Activated CD4-positive, alpha-beta T cell treated with anti-CD3 and anti-CD28 coated beads for 36 hours (primary cell): ENCODE measurements at regions not wholly inside any gene's neighbourhood (a gene's known extent, or its start where the extent isn't known, plus 50 kb on each side); places are given as distances from the start of the nearest gene placed in this dataset.
"Not testable (repeated sequence)": the region's sequence is repeated elsewhere in the genome, so short reads cannot be mapped to it uniquely, and the experiment has no call there.

Experiments used
- ATAC-seq: fragments of 200-7000 bp; cut with Tn5 transposase; one replicate; pipeline ENCODE4 v1.10.0; 2021; ENCODE audit warnings: mild to moderate bottlenecking, moderate library complexity
- CTCF ChIA-PET: fragments of 350-600 bp; sonication (Branson Sonifier 250); formaldehyde crosslinking; loops from one replicate; lab custom pipeline; 2021; ENCODE audit warnings: antibody characterized with exemption; lab: Charles Lee
- POLR2A ChIA-PET: fragments of 350-600 bp; sonication (Branson Sonifier 250); formaldehyde crosslinking; loops from one replicate; lab custom pipeline; 2021; ENCODE audit warnings: antibody characterized with exemption, inconsistent platforms; lab: Charles Lee
- DNase-seq: peaks from one replicate; pipeline ENCODE4 v3.0.0-alpha.2; 2020
- H3K27ac Mint-ChIP-seq: one replicate; pipeline ENCODE4 v1.8.0; 2021; ENCODE audit warnings: mixed read lengths
- H3K27me3 Mint-ChIP-seq: one replicate; pipeline ENCODE4 v1.8.0; 2021; ENCODE audit warnings: mixed read lengths
- H3K36me3 Mint-ChIP-seq: one replicate; pipeline ENCODE4 v1.8.0; 2021; ENCODE audit warnings: low read depth, mixed read lengths
- H3K4me1 Mint-ChIP-seq: one replicate; pipeline ENCODE4 v1.8.0; 2021; ENCODE audit warnings: mixed read lengths
- H3K4me3 Mint-ChIP-seq: one replicate; pipeline ENCODE4 v1.8.0; 2021; ENCODE audit warnings: mild to moderate bottlenecking, moderate library complexity, mixed read lengths
- H3K9me3 Mint-ChIP-seq: one replicate; pipeline ENCODE4 v1.8.0; 2021; ENCODE audit warnings: low read depth, mixed read lengths
- intact Hi-C, 2 experiments: fragments of 100-400 bp; cut with DNase I in 1 of 2; cut with micrococcal nuclease in 1 of 2; formaldehyde crosslinking; loops; one replicate each; pipeline versions ENCODE4 v1.14.2 to v1.15.1; 2022 to 2024; cut with DNase I, micrococcal nuclease

- peaks cover 4% of the 10 kb centered on the region for H3K27me3 Mint-ChIP-seq
- ATAC-seq (no peak), DNase-seq (no peak)
- peaks cover 6% of the 10 kb centered on the region for H3K4me1 Mint-ChIP-seq
- no peak overlapping the region for H3K27ac Mint-ChIP-seq
- intact Hi-C loops: no loop called here
- CTCF ChIA-PET: no interaction called here
- POLR2A ChIA-PET: no interaction called here
- H3K9me3 Mint-ChIP-seq: no peaks in the 10 kb centered on the region
- no peaks in the 10 kb centered on the region for H3K36me3 Mint-ChIP-seq
- H3K4me3 Mint-ChIP-seq: no peak overlapping the region
These were observed 144.2 kb upstream of the SOD1 start for GRCh38 chr21:31515253-31515652.

- ChIA-PET CTCF (no interaction called here), POLR2A (no interaction called here)
- DNase-seq (peak; percentile 18), ATAC-seq (no peak)
- intact Hi-C loops: no loop called here
- Mint-ChIP-seq H3K27me3 (peaks cover 4% of the 10 kb centered on the region), H3K4me3 (no peak overlapping the region), H3K36me3 (no peaks in the 10 kb centered on the region), H3K27ac (no peak overlapping the region), H3K4me1 (peaks cover 12% of the 10 kb centered on the region), H3K9me3 (no peaks in the 10 kb centered on the region)
These were observed 144.9 kb upstream of the SOD1 start for GRCh38 chr21:31514598-31514997.

GRCh38 chr21:31513541-31513940 lies 146.0 kb upstream of the SOD1 start:
- intact Hi-C loops, POLR2A ChIA-PET, H3K27ac Mint-ChIP-seq, ATAC-seq, H3K9me3 Mint-ChIP-seq, H3K36me3 Mint-ChIP-seq, H3K27me3 Mint-ChIP-seq, DNase-seq, H3K4me3 Mint-ChIP-seq: not testable (repeated sequence)
- CTCF ChIA-PET: interaction anchor here (0.6 to 0.9 kb wide), 2 partner anchors 171 to 332 kb away, joined by 3 read pairs; no protein-coding TSS in a partner anchor
- H3K4me1 Mint-ChIP-seq: peaks cover 22% of the 10 kb centered on the region

- H3K27ac Mint-ChIP-seq, intact Hi-C loops, ATAC-seq, H3K27me3 Mint-ChIP-seq, H3K4me3 Mint-ChIP-seq, H3K36me3 Mint-ChIP-seq, DNase-seq, POLR2A ChIA-PET, H3K9me3 Mint-ChIP-seq: not testable (repeated sequence)
- CTCF ChIA-PET: interaction anchor here (1.0 to 1.8 kb wide), 2 partner anchors 47 to 89 kb away, joined by 4 to 6 read pairs; no protein-coding TSS in a partner anchor
- peaks cover 20% of the 10 kb centered on the region for H3K4me1 Mint-ChIP-seq
These were observed 147.5 kb upstream of the SOD1 start for GRCh38 chr21:31511999-31512398.

- Mint-ChIP-seq H3K4me1 (peaks cover 25% of the 10 kb centered on the region), H3K27me3 (peaks cover 4% of the 10 kb centered on the region), H3K4me3 (no peak overlapping the region), H3K36me3 (no peaks in the 10 kb centered on the region), H3K27ac (no peak overlapping the region), H3K9me3 (no peaks in the 10 kb centered on the region)
- intact Hi-C loops: no loop called here
- POLR2A ChIA-PET: no interaction called here
- CTCF ChIA-PET: interaction anchor here (0.6 to 1.8 kb wide), 2 partner anchors 38 to 48 kb away, joined by 3 to 6 read pairs; no protein-coding TSS in a partner anchor
- ATAC-seq: no peak
- no peak for DNase-seq
These were observed 148.2 kb upstream of the SOD1 start for GRCh38 chr21:31511258-31511657.

GRCh38 chr21:31509194-31510017 lies 150.1 kb upstream of the SOD1 start:
- peak; percentile 91 for ATAC-seq
- POLR2A ChIA-PET: interaction anchor here (0.5 kb wide), 1 partner anchor 218 kb away, joined by 4 read pairs; no protein-coding TSS in a partner anchor

GRCh38 chr21:31505975-31506374 lies 153.5 kb upstream of the SOD1 start:
- CTCF ChIA-PET: interaction anchor here (0.7 to 0.8 kb wide), 2 partner anchors 45 to 239 kb away, joined by 3 to 4 read pairs; no protein-coding TSS in a partner anchor
- POLR2A ChIA-PET: no interaction called here
- Mint-ChIP-seq H3K9me3 (no peaks in the 10 kb centered on the region), H3K4me1 (peaks cover 34% of the 10 kb centered on the region), H3K27ac (no peak overlapping the region), H3K27me3 (peaks cover 2% of the 10 kb centered on the region), H3K36me3 (no peaks in the 10 kb centered on the region), H3K4me3 (no peak overlapping the region)
- intact Hi-C loops: loop anchor here (5.0 kb wide), 5 partner anchors 44 to 409 kb away; no protein-coding TSS in a partner anchor
- ATAC-seq (no peak), DNase-seq (no peak)

More at GRCh38 chr21:31509194-31510017, 150.1 kb upstream of the SOD1 start:
- Mint-ChIP-seq H3K36me3 (no peaks in the 10 kb centered on the region), H3K4me3 (peak overlapping the region; percentile 49), H3K4me1 (peaks cover 34% of the 10 kb centered on the region), H3K27ac (peak overlapping the region; percentile 78), H3K9me3 (no peaks in the 10 kb centered on the region), H3K27me3 (peaks cover 2% of the 10 kb centered on the region)
- intact Hi-C loops: loop anchor here (1.0 to 5.0 kb wide), 9 partner anchors 45 to 412 kb away; no protein-coding TSS in a partner anchor
- DNase-seq: peak; percentile 93
- CTCF ChIA-PET: no interaction called here

GRCh38 chr21:31503939-31504338 lies 155.6 kb upstream of the SOD1 start:
- no peaks in the 10 kb centered on the region for H3K27me3 Mint-ChIP-seq
- ATAC-seq (no peak), DNase-seq (no peak)
- H3K9me3 Mint-ChIP-seq: no peaks in the 10 kb centered on the region
- ChIA-PET POLR2A (no interaction called here), CTCF (interaction anchor here (1.4 kb wide), 1 partner anchor 76 kb away, joined by 3 read pairs; no protein-coding TSS in a partner anchor)
- intact Hi-C loops: no loop called here
- no peak overlapping the region for H3K27ac Mint-ChIP-seq
- no peaks in the 10 kb centered on the region for H3K36me3 Mint-ChIP-seq
- no peak overlapping the region for H3K4me3 Mint-ChIP-seq
- H3K4me1 Mint-ChIP-seq: peaks cover 19% of the 10 kb centered on the region

- CTCF ChIA-PET: no interaction called here
- intact Hi-C loops: no loop called here
These were observed 156.0 kb upstream of the SOD1 start for GRCh38 chr21:31503467-31503866.

GRCh38 chr21:31502537-31503143 lies 156.9 kb upstream of the SOD1 start:
- H3K27ac Mint-ChIP-seq: no peak overlapping the region

More at GRCh38 chr21:31503467-31503866, 156.0 kb upstream of the SOD1 start:
- Mint-ChIP-seq H3K27me3 (no peaks in the 10 kb centered on the region), H3K36me3 (no peaks in the 10 kb centered on the region), H3K27ac (no peak overlapping the region), H3K4me1 (peaks cover 16% of the 10 kb centered on the region), H3K9me3 (no peaks in the 10 kb centered on the region), H3K4me3 (no peak overlapping the region)
- ATAC-seq (no peak), DNase-seq (no peak)
- POLR2A ChIA-PET: no interaction called here

GRCh38 chr21:31501926-31502325 lies 157.6 kb upstream of the SOD1 start:
- Mint-ChIP-seq H3K36me3 (no peaks in the 10 kb centered on the region), H3K4me1 (peaks cover 13% of the 10 kb centered on the region), H3K27me3 (no peaks in the 10 kb centered on the region), H3K4me3 (no peak overlapping the region), H3K9me3 (no peaks in the 10 kb centered on the region), H3K27ac (no peak overlapping the region)
- ChIA-PET CTCF (no interaction called here), POLR2A (no interaction called here)
- no peak for ATAC-seq
- intact Hi-C loops: no loop called here
- DNase-seq: no peak

More at GRCh38 chr21:31502537-31503143, 156.9 kb upstream of the SOD1 start:
- ChIA-PET CTCF (no interaction called here), POLR2A (no interaction called here)
- DNase-seq: no peak
- ATAC-seq: no peak
- H3K36me3 Mint-ChIP-seq: no peaks in the 10 kb centered on the region
- peaks cover 16% of the 10 kb centered on the region for H3K4me1 Mint-ChIP-seq
- H3K4me3 Mint-ChIP-seq: no peak overlapping the region
- H3K9me3 Mint-ChIP-seq: no peaks in the 10 kb centered on the region
- H3K27me3 Mint-ChIP-seq: no peaks in the 10 kb centered on the region
- intact Hi-C loops: no loop called here
